Epithelial cell of esophagus (primary cell): ENCODE measurements at regions not wholly inside any gene's neighbourhood (a gene's known extent, or its start where the extent isn't known, plus 50 kb on each side); places are given as distances from the start of the nearest gene placed in this dataset.

Source experiments
- DNase-seq: peaks from one replicate; pipeline ENCODE4 v3.0.0; 2010; ENCODE audit warnings: low read depth
- H3K4me3 ChIP-seq: 2 replicates; pipeline ENCODE4 v1.5.1; 2011; ENCODE audit warnings: mild to moderate bottlenecking, low read length, control low read depth
- TF ChIP-seq, protein P1 (sequence below): IDR thresholded peaks from 2 replicates; pipeline ENCODE4 v1.5.1; 2011; ENCODE audit warnings: low read depth, mild to moderate bottlenecking, low read length, control low read depth, inconsistent platforms; ENCODE audit not compliant: insufficient read depth; ENCODE audit errors: missing control alignments

DNA sequence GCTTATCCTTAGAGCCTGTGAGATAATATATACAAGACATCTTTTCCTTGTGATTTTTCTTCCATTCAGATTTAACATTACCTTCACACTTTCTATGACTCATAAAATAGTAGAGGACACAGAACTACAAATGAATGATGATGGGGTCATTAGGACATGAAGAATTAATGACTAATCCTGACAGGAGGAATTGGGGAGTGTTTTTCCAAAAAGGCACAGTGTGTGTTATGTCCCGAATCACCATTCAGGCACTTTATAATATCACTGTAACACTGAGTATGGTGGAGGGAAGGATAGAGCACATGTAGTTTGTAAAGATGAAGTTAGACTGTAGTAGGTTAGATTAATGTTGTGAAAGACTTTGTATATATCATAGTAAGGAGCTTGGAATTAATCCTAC lies 391.3 kb downstream of the JRKL start:
- H3K4me3 ChIP-seq, result no peak overlapping the region
- TF ChIP-seq, protein P1, sequence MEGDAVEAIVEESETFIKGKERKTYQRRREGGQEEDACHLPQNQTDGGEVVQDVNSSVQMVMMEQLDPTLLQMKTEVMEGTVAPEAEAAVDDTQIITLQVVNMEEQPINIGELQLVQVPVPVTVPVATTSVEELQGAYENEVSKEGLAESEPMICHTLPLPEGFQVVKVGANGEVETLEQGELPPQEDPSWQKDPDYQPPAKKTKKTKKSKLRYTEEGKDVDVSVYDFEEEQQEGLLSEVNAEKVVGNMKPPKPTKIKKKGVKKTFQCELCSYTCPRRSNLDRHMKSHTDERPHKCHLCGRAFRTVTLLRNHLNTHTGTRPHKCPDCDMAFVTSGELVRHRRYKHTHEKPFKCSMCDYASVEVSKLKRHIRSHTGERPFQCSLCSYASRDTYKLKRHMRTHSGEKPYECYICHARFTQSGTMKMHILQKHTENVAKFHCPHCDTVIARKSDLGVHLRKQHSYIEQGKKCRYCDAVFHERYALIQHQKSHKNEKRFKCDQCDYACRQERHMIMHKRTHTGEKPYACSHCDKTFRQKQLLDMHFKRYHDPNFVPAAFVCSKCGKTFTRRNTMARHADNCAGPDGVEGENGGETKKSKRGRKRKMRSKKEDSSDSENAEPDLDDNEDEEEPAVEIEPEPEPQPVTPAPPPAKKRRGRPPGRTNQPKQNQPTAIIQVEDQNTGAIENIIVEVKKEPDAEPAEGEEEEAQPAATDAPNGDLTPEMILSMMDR, result no peak
- DNase-seq, result peak; percentile 73

DNA sequence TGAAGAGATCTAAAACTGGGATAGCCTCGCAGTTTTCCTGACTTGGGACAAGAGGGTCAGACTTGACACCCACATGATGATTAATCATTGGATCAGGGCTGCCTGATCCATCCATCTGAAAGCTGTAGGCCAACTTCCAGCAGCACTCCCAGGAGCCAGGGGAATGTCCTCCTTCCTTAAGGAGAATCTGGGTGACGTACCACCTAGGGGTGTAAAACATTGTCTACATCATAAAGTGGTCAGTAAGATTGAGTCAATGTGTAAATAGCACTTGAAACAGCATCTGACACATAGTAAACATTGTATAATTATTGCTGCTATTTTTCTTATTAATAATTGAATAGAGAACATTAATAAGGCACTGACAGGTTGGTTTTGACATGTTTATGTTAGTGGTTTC lies 392.8 kb downstream of the JRKL start:
- peak; percentile 49 for DNase-seq
- TF ChIP-seq, protein P1, result no peak
- no peak overlapping the region for H3K4me3 ChIP-seq

DNA sequence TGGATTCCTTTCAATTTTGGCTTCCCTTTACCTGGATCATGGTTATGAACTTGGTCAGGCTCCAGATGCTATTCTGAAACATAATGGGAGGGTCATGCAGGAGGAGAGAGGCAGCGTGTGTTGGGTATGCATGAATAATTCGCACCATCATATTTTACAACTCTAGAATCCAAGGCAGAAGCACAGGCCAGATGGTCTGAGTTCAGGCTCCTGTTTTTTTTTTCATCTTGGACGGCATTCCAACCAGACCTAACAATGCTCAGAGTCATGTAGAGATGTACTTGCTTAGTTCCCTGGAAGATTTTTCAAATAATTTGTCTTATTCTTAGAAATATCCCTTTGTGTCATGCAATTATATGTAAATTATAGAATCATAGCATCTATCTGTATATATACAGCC lies 393.5 kb downstream of the JRKL start:
- no peak overlapping the region for H3K4me3 ChIP-seq
- DNase-seq, result no peak
- TF ChIP-seq, protein P1, result no peak

DNA sequence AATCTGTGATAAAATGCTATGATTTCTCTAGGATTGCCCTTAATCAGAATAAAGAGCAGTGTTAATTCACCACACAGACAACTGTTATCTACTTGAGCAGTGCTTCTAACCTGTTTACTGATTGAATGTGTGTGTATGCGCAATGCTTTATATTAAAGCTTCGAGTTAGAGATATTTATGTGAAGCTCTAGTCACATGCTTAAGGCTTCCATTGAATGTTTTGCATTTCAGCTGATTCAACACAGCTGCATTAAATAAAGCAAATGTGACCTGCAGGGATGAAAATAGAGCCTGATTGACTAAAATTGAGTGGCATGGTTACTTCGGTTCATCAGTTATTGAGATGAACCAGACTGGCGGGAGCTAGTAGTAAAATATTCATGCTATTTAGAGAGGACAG lies 395.3 kb downstream of the JRKL start:
- H3K4me3 ChIP-seq, result no peak overlapping the region
- no peak for DNase-seq
- TF ChIP-seq, protein P1, result no peak

DNA sequence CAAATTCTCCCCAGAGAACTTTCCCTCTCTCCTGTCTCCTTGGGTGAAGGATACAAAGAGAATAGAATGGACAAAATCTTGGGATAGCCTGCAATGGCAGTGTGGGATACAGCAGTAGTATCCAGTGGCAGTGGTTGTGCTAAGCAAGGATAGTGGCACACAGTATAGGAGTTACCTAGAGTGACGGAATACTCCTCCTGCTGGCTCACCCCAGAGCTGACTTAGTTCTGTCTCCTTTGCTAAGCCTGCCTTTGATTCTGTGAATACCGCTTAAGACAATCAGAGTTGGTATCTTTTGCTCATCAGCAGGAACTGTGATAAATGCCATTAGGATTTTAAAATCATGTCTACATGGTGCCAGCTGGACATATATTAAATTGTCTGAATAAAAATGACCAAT lies 404.3 kb downstream of the JRKL start:
- TF ChIP-seq, protein P1, result peak; percentile 20
- DNase-seq, result peak; percentile 25
- H3K4me3 ChIP-seq, result no peak overlapping the region

DNA sequence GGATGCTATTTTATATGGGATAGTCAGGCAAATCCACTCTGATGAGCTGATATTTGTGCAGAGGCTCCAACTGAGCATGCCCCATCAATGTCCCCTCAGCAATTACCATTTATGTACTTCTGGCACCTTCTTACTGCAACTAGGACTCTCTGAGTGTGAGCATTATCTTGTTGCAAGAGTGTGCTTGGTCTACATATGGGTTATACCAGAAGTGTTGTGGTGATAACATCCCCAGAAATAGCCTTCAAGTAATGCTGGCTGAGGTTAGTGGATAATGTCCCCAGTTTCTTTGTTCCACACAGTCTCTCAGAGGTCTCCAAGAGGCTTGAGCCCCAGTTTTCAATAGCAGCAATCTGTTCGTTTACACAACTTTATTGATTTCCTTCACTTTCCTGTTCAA lies 408.6 kb downstream of the JRKL start:
- DNase-seq, result no peak
- TF ChIP-seq, protein P1, result no peak
- H3K4me3 ChIP-seq, result no peak overlapping the region

DNA sequence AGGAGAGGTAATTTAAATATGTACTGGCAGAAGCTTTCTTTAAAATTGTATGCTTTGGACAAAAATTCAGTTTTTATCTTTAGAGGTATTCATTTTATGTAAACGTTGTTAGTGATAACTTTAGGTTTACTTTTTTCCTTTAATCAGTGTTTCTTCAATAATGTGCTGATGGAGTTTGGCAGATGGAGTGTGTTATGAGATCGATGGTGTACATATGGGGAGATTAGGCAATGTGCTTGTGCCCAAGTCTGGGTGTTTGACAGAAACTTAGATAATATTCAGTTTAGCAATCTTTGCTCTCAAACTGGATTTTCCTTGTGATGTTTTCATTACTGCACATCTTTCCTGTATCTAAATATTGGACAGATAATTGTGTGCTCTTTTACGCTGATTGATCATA lies 425.4 kb downstream of the JRKL start:
- TF ChIP-seq, protein P1, result no peak
- no peak for DNase-seq
- H3K4me3 ChIP-seq, result no peak overlapping the region
